ENCODE measurements at regions not wholly inside any gene's neighbourhood (a gene's known extent, or its start where the extent isn't known, plus 50 kb on each side); places are given as distances from the start of the nearest gene placed in this dataset.

DNA sequence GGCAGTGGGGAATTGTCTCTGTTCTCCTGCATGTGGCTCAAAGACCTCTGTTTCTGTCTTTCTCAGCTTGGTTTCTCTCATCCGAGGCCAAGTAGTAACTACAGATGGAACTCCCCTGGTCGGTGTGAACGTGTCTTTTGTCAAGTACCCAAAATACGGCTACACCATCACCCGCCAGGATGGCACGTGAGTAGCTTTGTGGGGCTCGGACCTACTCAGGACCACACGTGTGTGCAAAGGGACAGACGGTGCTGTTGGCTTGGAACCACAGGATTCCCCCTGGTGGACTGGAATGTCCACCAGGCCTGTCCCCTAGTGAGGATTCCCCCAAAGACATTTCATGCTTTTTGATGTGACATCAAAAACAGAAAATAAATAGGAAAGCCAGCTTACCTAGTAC is 96.3 kb upstream of the WWC1 start:
- TF ChIP-seq, protein P1, sequence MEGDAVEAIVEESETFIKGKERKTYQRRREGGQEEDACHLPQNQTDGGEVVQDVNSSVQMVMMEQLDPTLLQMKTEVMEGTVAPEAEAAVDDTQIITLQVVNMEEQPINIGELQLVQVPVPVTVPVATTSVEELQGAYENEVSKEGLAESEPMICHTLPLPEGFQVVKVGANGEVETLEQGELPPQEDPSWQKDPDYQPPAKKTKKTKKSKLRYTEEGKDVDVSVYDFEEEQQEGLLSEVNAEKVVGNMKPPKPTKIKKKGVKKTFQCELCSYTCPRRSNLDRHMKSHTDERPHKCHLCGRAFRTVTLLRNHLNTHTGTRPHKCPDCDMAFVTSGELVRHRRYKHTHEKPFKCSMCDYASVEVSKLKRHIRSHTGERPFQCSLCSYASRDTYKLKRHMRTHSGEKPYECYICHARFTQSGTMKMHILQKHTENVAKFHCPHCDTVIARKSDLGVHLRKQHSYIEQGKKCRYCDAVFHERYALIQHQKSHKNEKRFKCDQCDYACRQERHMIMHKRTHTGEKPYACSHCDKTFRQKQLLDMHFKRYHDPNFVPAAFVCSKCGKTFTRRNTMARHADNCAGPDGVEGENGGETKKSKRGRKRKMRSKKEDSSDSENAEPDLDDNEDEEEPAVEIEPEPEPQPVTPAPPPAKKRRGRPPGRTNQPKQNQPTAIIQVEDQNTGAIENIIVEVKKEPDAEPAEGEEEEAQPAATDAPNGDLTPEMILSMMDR (IDR thresholded peaks at IDR 0.05; ENCODE audit: low read depth, low read length, missing control alignments), result no peak
- H3K4me3 ChIP-seq (replicated peaks; ENCODE audit: low read depth, low read length), result no peak overlapping the region
- DNase-seq (ENCODE audit: extremely low read depth, low read depth), result no peak

DNA sequence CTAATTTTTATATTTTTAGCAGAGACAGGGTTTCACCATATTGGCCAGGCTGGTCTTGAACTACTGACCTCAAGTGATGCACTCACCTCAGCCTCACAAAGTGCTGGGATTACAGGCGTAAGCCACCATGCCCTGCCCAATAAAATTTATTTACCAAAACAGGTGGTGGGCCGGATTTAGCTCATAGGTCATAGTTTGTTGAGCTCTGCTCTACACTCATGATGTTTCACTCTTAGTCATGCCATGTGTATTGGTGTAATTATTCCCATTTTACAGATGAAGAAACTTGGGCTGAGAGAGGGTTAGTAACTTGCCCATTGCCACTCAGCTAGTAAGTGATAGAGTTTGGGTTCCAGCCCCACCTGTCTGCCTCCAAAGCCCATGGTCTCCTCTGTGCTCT is 93.1 kb upstream of the WWC1 start:
- H3K4me3 ChIP-seq (replicated peaks; ENCODE audit: low read depth, low read length), result no peak overlapping the region
- no peak for DNase-seq (ENCODE audit: extremely low read depth, low read depth)
- TF ChIP-seq, protein P1 (IDR thresholded peaks at IDR 0.05; ENCODE audit: low read depth, low read length, missing control alignments), result no peak

- H3K4me3 ChIP-seq (replicated peaks; ENCODE audit: low read depth, low read length), result no peak overlapping the region
- TF ChIP-seq, protein P1 (IDR thresholded peaks at IDR 0.05; ENCODE audit: low read depth, low read length, missing control alignments), result no peak
- no peak for DNase-seq (ENCODE audit: extremely low read depth, low read depth)
Measured at GRCh38 chr5:168202996-168203395, 88.4 kb upstream of the WWC1 start.

DNA sequence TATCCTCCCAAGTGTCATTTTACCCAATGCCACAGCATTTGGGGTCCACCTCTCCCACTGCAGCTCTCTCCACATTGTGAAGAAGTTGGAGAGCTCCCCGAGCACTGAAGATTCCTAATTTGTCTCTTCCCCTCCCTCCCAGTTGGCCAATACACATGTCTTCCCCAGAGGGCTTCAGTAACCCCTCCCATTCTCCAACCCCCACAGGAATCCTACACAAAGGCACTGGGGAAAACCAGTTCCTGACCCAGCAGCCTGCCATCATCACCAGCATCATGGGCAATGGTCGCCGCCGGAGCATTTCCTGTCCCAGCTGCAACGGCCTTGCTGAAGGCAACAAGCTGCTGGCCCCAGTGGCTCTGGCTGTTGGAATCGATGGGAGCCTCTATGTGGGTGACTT is 87.3 kb upstream of the WWC1 start:
- no peak for DNase-seq (ENCODE audit: extremely low read depth, low read depth)
- H3K4me3 ChIP-seq (replicated peaks; ENCODE audit: low read depth, low read length), result no peak overlapping the region
- TF ChIP-seq, protein P1 (IDR thresholded peaks at IDR 0.05; ENCODE audit: low read depth, low read length, missing control alignments), result no peak

- TF ChIP-seq, protein P1 (IDR thresholded peaks at IDR 0.05; ENCODE audit: low read depth, low read length, missing control alignments), result no peak
- no peak overlapping the region for H3K4me3 ChIP-seq (replicated peaks; ENCODE audit: low read depth, low read length)
- DNase-seq (ENCODE audit: extremely low read depth, low read depth), result no peak
Measured at GRCh38 chr5:168207450-168208029, 83.9 kb upstream of the WWC1 start.

DNA sequence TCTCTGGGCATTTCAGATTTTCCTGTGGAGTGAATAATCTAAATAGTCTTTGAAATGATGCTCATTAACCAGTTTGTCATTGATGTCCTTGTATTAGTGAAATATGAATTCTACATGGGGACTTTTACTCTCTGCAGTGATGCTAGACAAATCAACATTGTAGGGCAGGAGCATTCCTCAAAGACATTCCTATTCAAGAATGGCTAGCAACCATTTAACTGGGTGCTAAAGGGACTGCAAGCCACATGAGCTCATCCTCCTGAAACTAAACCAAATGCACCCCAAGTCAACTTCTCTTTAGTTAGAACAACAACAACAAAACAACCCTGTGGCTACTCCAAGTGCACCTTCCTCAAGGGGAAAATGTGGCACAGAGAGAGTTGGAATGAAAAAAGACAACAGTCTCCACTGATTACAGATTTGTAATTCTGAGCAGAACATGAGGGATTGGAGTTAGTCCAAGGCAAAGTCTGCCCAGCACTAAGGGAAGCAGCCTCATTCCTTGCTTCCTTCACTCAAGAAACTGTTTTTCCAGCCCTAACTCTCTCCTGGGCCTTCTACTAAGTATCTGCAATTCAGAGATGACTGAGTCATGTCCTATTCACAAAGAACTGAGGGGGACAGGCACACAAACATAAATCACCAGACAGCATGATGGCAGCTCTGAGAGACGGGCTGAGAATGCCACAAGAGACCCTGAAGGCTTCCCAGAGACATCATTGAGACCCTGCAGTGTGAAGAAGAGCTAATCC is 82.0 kb upstream of the WWC1 start:
- TF ChIP-seq, protein P1 (IDR thresholded peaks at IDR 0.05; ENCODE audit: low read depth, low read length, missing control alignments), result no peak
- H3K4me3 ChIP-seq (replicated peaks; ENCODE audit: low read depth, low read length), result no peak overlapping the region
- DNase-seq (ENCODE audit: extremely low read depth, low read depth), result no peak
